Astrocyte (in vitro differentiated cells and primary cell): ENCODE measurements at regions not wholly inside any gene's neighbourhood (a gene's known extent, or its start where the extent isn't known, plus 50 kb on each side); places are given as distances from the start of the nearest gene placed in this dataset.

Experiments
- DNase-seq: peaks from one replicate; pipeline ENCODE4 v3.0.0-alpha.2; 2010; ENCODE audit warnings: low read depth
- FAIRE-seq: peaks from 2 replicates; lab custom pipeline; 2011; peaks lifted over from hg19 to GRCh38; lab: Jason Lieb, UNC
- H2AFZ ChIP-seq: 2 replicates; pipeline ENCODE4 v1.6.0; 2012; ENCODE audit warnings: low read depth, low read length, inconsistent platforms
- H3K27ac ChIP-seq: 2 replicates; pipeline ENCODE4 v1.5.1; 2011; ENCODE audit warnings: low read depth, low read length, inconsistent platforms
- H3K27me3 ChIP-seq: 2 replicates; pipeline ENCODE4 v1.6.0; 2011; ENCODE audit warnings: low read length, inconsistent platforms; ENCODE audit not compliant: insufficient read depth
- H3K36me3 ChIP-seq: 2 replicates; pipeline ENCODE4 v1.5.1; 2011; ENCODE audit warnings: low read length, inconsistent platforms; ENCODE audit not compliant: insufficient read depth
- H3K4me1 ChIP-seq: 2 replicates; pipeline ENCODE4 v1.5.1; 2011; ENCODE audit warnings: low read length, inconsistent platforms; ENCODE audit not compliant: insufficient read depth
- H3K4me2 ChIP-seq: 2 replicates; pipeline ENCODE4 v1.6.0; 2012; ENCODE audit warnings: low read length, inconsistent platforms
- H3K4me3 ChIP-seq: 2 replicates; pipeline ENCODE4 v1.5.1; 2011; ENCODE audit warnings: low read depth, mild to moderate bottlenecking, low read length, inconsistent platforms; ENCODE audit not compliant: insufficient read depth
- H3K79me2 ChIP-seq: 2 replicates; pipeline ENCODE4 v1.6.0; 2012; ENCODE audit warnings: mild to moderate bottlenecking, low read length, inconsistent platforms; ENCODE audit not compliant: insufficient read depth
- H3K9ac ChIP-seq: 2 replicates; pipeline ENCODE4 v1.6.0; 2012; ENCODE audit warnings: mild to moderate bottlenecking, low read length, inconsistent platforms
- H3K9me3 ChIP-seq: 2 replicates; pipeline ENCODE4 v1.5.1; 2012; ENCODE audit warnings: low read depth, mild to moderate bottlenecking, low read length, inconsistent platforms; ENCODE audit not compliant: insufficient read depth
- H4K20me1 ChIP-seq: 2 replicates; pipeline ENCODE4 v1.6.0; 2012; ENCODE audit warnings: low read length, inconsistent platforms; ENCODE audit not compliant: insufficient read depth
- H3K27ac Mint-ChIP-seq: one replicate; pipeline ENCODE4 v1.8.0; 2021; ENCODE audit warnings: mild to moderate bottlenecking, mixed read lengths; ENCODE audit not compliant: unreplicated experiment
- H3K27me3 Mint-ChIP-seq: one replicate; pipeline ENCODE4 v1.8.0; 2021; ENCODE audit warnings: low read depth, mixed read lengths; ENCODE audit not compliant: unreplicated experiment
- H3K36me3 Mint-ChIP-seq: one replicate; pipeline ENCODE4 v1.8.0; 2021; ENCODE audit warnings: low read depth, mixed read lengths; ENCODE audit not compliant: unreplicated experiment
- H3K4me1 Mint-ChIP-seq: one replicate; pipeline ENCODE4 v1.8.0; 2021; ENCODE audit warnings: low read depth, mixed read lengths; ENCODE audit not compliant: unreplicated experiment
- H3K4me3 Mint-ChIP-seq: one replicate; pipeline ENCODE4 v1.8.0; 2021; ENCODE audit warnings: mild to moderate bottlenecking, moderate library complexity, mixed read lengths; ENCODE audit not compliant: unreplicated experiment
- H3K9me3 Mint-ChIP-seq: one replicate; pipeline ENCODE4 v1.8.0; 2021; ENCODE audit warnings: mild to moderate bottlenecking, mixed read lengths; ENCODE audit not compliant: unreplicated experiment
- EZH2 ChIP-seq: IDR thresholded peaks from 2 replicates; pipeline ENCODE4 v1.6.1; 2012; ENCODE audit warnings: mild to moderate bottlenecking, low read length, inconsistent platforms; ENCODE audit not compliant: insufficient read depth
- TF ChIP-seq, protein P1 (sequence below): IDR thresholded peaks from 2 replicates; pipeline ENCODE4 v1.5.1; 2011; ENCODE audit warnings: low read depth, mild to moderate bottlenecking, inconsistent platforms, low read length, moderate library complexity; ENCODE audit not compliant: insufficient read depth

DNA sequence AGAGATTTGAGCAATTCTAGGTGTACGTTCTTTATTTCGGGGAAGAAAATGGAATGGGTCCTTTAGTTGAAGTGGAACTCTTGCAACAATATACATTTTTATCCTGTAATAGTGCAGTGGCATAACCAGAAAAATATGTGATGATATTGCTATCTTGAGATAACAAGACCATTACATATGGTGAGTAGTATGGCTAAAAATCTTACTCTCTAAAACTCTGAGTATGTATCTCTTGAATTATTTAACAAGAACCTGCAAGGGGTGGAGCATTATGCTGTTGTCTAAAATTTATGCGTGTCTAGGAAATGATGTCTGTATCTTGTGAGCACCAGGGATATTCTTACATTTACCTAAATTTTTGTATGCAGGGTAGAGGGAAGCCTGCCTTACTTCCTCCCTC, 68.4 kb upstream of the SLC4A10 start:
- no peaks in the 10 kb centered on the region for H3K4me1 ChIP-seq
- no peaks in the 10 kb centered on the region for H4K20me1 ChIP-seq
- no peaks in the 10 kb centered on the region for H3K9me3 ChIP-seq
- no peaks in the 10 kb centered on the region for H3K36me3 ChIP-seq
- no peaks in the 10 kb centered on the region for H3K27me3 Mint-ChIP-seq
- TF ChIP-seq, protein P1, sequence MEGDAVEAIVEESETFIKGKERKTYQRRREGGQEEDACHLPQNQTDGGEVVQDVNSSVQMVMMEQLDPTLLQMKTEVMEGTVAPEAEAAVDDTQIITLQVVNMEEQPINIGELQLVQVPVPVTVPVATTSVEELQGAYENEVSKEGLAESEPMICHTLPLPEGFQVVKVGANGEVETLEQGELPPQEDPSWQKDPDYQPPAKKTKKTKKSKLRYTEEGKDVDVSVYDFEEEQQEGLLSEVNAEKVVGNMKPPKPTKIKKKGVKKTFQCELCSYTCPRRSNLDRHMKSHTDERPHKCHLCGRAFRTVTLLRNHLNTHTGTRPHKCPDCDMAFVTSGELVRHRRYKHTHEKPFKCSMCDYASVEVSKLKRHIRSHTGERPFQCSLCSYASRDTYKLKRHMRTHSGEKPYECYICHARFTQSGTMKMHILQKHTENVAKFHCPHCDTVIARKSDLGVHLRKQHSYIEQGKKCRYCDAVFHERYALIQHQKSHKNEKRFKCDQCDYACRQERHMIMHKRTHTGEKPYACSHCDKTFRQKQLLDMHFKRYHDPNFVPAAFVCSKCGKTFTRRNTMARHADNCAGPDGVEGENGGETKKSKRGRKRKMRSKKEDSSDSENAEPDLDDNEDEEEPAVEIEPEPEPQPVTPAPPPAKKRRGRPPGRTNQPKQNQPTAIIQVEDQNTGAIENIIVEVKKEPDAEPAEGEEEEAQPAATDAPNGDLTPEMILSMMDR = no peak
- TF ChIP-seq EZH2 = no peak
- FAIRE-seq = no peak
- H3K4me1 Mint-ChIP-seq = no peaks in the 10 kb centered on the region
- H3K4me3 Mint-ChIP-seq = no peak overlapping the region
- H3K36me3 Mint-ChIP-seq = no peaks in the 10 kb centered on the region
- no peak overlapping the region for H3K27ac ChIP-seq
- H2AFZ ChIP-seq = no peak overlapping the region
- H3K4me2 ChIP-seq = no peak overlapping the region
- H3K27ac Mint-ChIP-seq = no peak overlapping the region
- no peaks in the 10 kb centered on the region for H3K9me3 Mint-ChIP-seq
- no peaks in the 10 kb centered on the region for H3K27me3 ChIP-seq
- no peak overlapping the region for H3K9ac ChIP-seq
- no peak for DNase-seq
- no peak overlapping the region for H3K4me3 ChIP-seq
- no peaks in the 10 kb centered on the region for H3K79me2 ChIP-seq

DNA sequence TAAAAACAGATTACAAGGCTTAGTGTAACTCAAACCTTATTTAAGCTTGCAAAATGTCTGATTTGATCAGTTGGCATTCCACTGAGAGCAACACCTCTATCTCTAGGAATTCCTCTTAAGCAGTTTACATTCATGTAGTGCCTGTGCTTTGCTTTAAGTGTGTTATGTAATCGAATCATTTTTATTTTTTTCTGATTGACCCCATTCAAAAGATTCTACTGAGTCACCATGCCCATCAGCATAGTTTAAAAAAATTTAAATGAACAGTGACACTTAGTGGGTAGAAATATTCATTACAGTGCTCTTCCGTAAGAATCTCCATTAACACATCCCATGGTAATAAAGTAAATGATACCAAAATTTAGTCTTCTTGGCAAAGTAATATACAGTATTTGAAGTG, 67.8 kb upstream of the SLC4A10 start:
- no peak overlapping the region for H3K9ac ChIP-seq
- no peaks in the 10 kb centered on the region for H3K27me3 ChIP-seq
- peaks cover 3% of the 10 kb centered on the region for H3K9me3 Mint-ChIP-seq
- no peaks in the 10 kb centered on the region for H3K36me3 ChIP-seq
- H3K4me3 ChIP-seq = no peak overlapping the region
- no peak overlapping the region for H2AFZ ChIP-seq
- no peaks in the 10 kb centered on the region for H3K9me3 ChIP-seq
- H3K79me2 ChIP-seq = no peaks in the 10 kb centered on the region
- no peak for TF ChIP-seq EZH2
- TF ChIP-seq, protein P1 = no peak
- no peak overlapping the region for H3K4me2 ChIP-seq
- DNase-seq (no peak), FAIRE-seq (no peak)
- no peaks in the 10 kb centered on the region for H3K27me3 Mint-ChIP-seq
- H3K4me1 Mint-ChIP-seq = no peaks in the 10 kb centered on the region
- H3K27ac Mint-ChIP-seq = no peak overlapping the region
- no peaks in the 10 kb centered on the region for H3K4me1 ChIP-seq
- no peaks in the 10 kb centered on the region for H3K36me3 Mint-ChIP-seq
- H3K4me3 Mint-ChIP-seq = no peak overlapping the region
- no peaks in the 10 kb centered on the region for H4K20me1 ChIP-seq
- no peak overlapping the region for H3K27ac ChIP-seq

DNA sequence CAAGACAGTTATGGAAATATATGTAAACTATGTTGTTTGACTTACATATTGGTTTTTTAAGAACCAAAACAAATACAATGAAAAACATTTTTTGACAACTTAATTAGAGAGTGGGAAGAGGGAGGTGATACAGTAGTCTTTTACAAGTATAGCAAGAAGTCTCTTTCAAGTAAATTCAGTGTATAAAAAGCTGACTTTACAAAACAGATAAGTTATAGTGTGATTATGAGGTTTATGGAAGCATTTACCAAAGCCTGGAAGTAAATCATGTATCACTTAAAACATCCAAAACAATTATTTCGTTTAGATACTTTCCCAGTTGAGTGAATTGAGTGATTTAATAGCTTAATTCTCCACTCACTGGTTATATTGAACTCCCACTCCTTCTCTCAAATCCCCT, 66.7 kb upstream of the SLC4A10 start:
- Histone ChIP-seq H4K20me1 (no peaks in the 10 kb centered on the region), H3K4me1 (no peaks in the 10 kb centered on the region), H3K27me3 (no peaks in the 10 kb centered on the region), H3K9me3 (no peaks in the 10 kb centered on the region), H3K4me3 (no peak overlapping the region), H3K9ac (no peak overlapping the region), H3K79me2 (no peaks in the 10 kb centered on the region), H3K4me2 (no peak overlapping the region), H2AFZ (no peak overlapping the region), H3K36me3 (no peaks in the 10 kb centered on the region), H3K27ac (no peak overlapping the region)
- no peak overlapping the region for H3K4me3 Mint-ChIP-seq
- DNase-seq (no peak), FAIRE-seq (no peak)
- no peaks in the 10 kb centered on the region for H3K27me3 Mint-ChIP-seq
- H3K9me3 Mint-ChIP-seq = peaks cover 8% of the 10 kb centered on the region
- H3K27ac Mint-ChIP-seq = no peak overlapping the region
- no peaks in the 10 kb centered on the region for H3K4me1 Mint-ChIP-seq
- TF ChIP-seq, protein P1 = no peak
- no peak for TF ChIP-seq EZH2
- peaks cover 5% of the 10 kb centered on the region for H3K36me3 Mint-ChIP-seq
